Osteoblast (primary cell): ENCODE measurements at regions not wholly inside any gene's neighbourhood (a gene's known extent, or its start where the extent isn't known, plus 50 kb on each side); places are given as distances from the start of the nearest gene placed in this dataset.

Experiments
- DNase-seq: peaks from one replicate; pipeline ENCODE4 v3.0.0; 2011; ENCODE audit warnings: low spot score, mixed read lengths; ENCODE audit not compliant: insufficient read length; ENCODE audit errors: missing footprints
- H2AFZ ChIP-seq: 2 replicates; pipeline ENCODE4 v1.6.0; 2011; ENCODE audit warnings: mild to moderate bottlenecking, low read length
- H3K27ac ChIP-seq: 2 replicates; pipeline ENCODE4 v1.5.1; 2011; ENCODE audit warnings: mild to moderate bottlenecking, low read depth, low read length, moderate library complexity
- H3K27me3 ChIP-seq: 2 replicates; pipeline ENCODE4 v1.6.0; 2012; ENCODE audit warnings: mild to moderate bottlenecking, control low read depth, inconsistent platforms, low read length, moderate library complexity; ENCODE audit not compliant: insufficient read depth
- H3K36me3 ChIP-seq: 2 replicates; pipeline ENCODE4 v1.5.1; 2011; ENCODE audit warnings: mild to moderate bottlenecking, low read length, control low read depth, moderate library complexity; ENCODE audit not compliant: insufficient read depth
- H3K4me1 ChIP-seq: 2 replicates; pipeline ENCODE4 v1.5.1; 2011; ENCODE audit warnings: mild to moderate bottlenecking, low read length, control low read depth, moderate library complexity; ENCODE audit not compliant: insufficient read depth
- H3K4me2 ChIP-seq: 2 replicates; pipeline ENCODE4 v1.6.0; 2011; ENCODE audit warnings: mild to moderate bottlenecking, low read length; ENCODE audit not compliant: insufficient read depth
- H3K4me3 ChIP-seq: fragments of 200-600 bp; sonication (generic); 3 replicates; pipeline ENCODE4 v1.5.1; 2012; ENCODE audit warnings: mild to moderate bottlenecking, low read length, inconsistent platforms; ENCODE audit not compliant: insufficient read depth
- H3K79me2 ChIP-seq: 2 replicates; pipeline ENCODE4 v1.6.0; 2012; ENCODE audit warnings: mild to moderate bottlenecking, low read length, control low read depth, inconsistent platforms; ENCODE audit not compliant: insufficient read depth
- H3K9me3 ChIP-seq: 2 replicates; pipeline ENCODE4 v1.5.1; 2011; ENCODE audit warnings: low read depth, low read length, control low read depth
- H4K20me1 ChIP-seq: 2 replicates; pipeline ENCODE4 v1.6.0; 2012; ENCODE audit warnings: mild to moderate bottlenecking, low read length, control low read depth; ENCODE audit not compliant: insufficient read depth
- CTCF ChIP-seq: IDR thresholded peaks from 2 replicates; pipeline ENCODE4 v1.5.1; 2011; ENCODE audit warnings: mild to moderate bottlenecking, low read depth, low read length, moderate library complexity; ENCODE audit errors: extremely low read depth

- H3K27ac ChIP-seq, result no peak overlapping the region
- H3K4me1 ChIP-seq, result peaks cover 3% of the 10 kb centered on the region
- no peak for TF ChIP-seq CTCF
- no peaks in the 10 kb centered on the region for H3K79me2 ChIP-seq
- peak; percentile 73 for DNase-seq
- no peak overlapping the region for H2AFZ ChIP-seq
- H3K27me3 ChIP-seq, result no peaks in the 10 kb centered on the region
- H3K36me3 ChIP-seq, result no peaks in the 10 kb centered on the region
- H4K20me1 ChIP-seq, result no peaks in the 10 kb centered on the region
- H3K4me2 ChIP-seq, result no peak overlapping the region
- no peaks in the 10 kb centered on the region for H3K9me3 ChIP-seq
- H3K4me3 ChIP-seq, result no peak overlapping the region
Measured at GRCh38 chr5:125868036-125868435, 555.2 kb upstream of the GRAMD2B start.

- H3K36me3 ChIP-seq, result no peaks in the 10 kb centered on the region
- H3K27ac ChIP-seq, result no peak overlapping the region
- no peak for DNase-seq
- H4K20me1 ChIP-seq, result no peaks in the 10 kb centered on the region
- no peak overlapping the region for H2AFZ ChIP-seq
- TF ChIP-seq CTCF, result no peak
- H3K4me1 ChIP-seq, result peaks cover 3% of the 10 kb centered on the region
- H3K79me2 ChIP-seq, result no peaks in the 10 kb centered on the region
- H3K4me2 ChIP-seq, result no peak overlapping the region
- no peak overlapping the region for H3K4me3 ChIP-seq
- no peaks in the 10 kb centered on the region for H3K9me3 ChIP-seq
- no peaks in the 10 kb centered on the region for H3K27me3 ChIP-seq
Measured at GRCh38 chr5:125870256-125870655, 553.0 kb upstream of the GRAMD2B start.

- no peak overlapping the region for H2AFZ ChIP-seq
- H3K4me1 ChIP-seq, result no peaks in the 10 kb centered on the region
- no peaks in the 10 kb centered on the region for H3K36me3 ChIP-seq
- H3K79me2 ChIP-seq, result no peaks in the 10 kb centered on the region
- TF ChIP-seq CTCF, result no peak
- no peak overlapping the region for H3K27ac ChIP-seq
- H4K20me1 ChIP-seq, result no peaks in the 10 kb centered on the region
- no peaks in the 10 kb centered on the region for H3K9me3 ChIP-seq
- H3K4me3 ChIP-seq, result no peak overlapping the region
- no peak overlapping the region for H3K4me2 ChIP-seq
- H3K27me3 ChIP-seq, result no peaks in the 10 kb centered on the region
- DNase-seq, result no peak
Measured at GRCh38 chr5:125874057-125874456, 549.2 kb upstream of the GRAMD2B start.

- H3K4me1 ChIP-seq, result no peaks in the 10 kb centered on the region
- no peak for DNase-seq
- H2AFZ ChIP-seq, result no peak overlapping the region
- no peak overlapping the region for H3K4me3 ChIP-seq
- no peak overlapping the region for H3K27ac ChIP-seq
- no peak for TF ChIP-seq CTCF
- no peaks in the 10 kb centered on the region for H4K20me1 ChIP-seq
- no peaks in the 10 kb centered on the region for H3K79me2 ChIP-seq
- H3K36me3 ChIP-seq, result no peaks in the 10 kb centered on the region
- H3K27me3 ChIP-seq, result no peaks in the 10 kb centered on the region
- H3K4me2 ChIP-seq, result no peak overlapping the region
- no peaks in the 10 kb centered on the region for H3K9me3 ChIP-seq
Measured at GRCh38 chr5:125874717-125875116, 548.5 kb upstream of the GRAMD2B start.
